Esophagus squamous epithelium (tissue), 5 donors: ENCODE measurements at regions not wholly inside any gene's neighbourhood (a gene's known extent, or its start where the extent isn't known, plus 50 kb on each side); places are given as distances from the start of the nearest gene placed in this dataset.

Experiments used
- DNase-seq: peaks from one replicate; lab custom pipeline; 2025; lab: John Stamatoyannopoulos, UW
- H3K27ac ChIP-seq, 4 donors: fragments of 200-600 bp; sonication (generic); one replicate each; pipeline ENCODE4 v1.5.1; 2016 to 2019; ENCODE audit warnings: mild to moderate bottlenecking in 1 of 4
- H3K27me3 ChIP-seq, 4 donors: fragments of 200-600 bp; sonication (generic); 1 replicate in 3 of 4; 2 replicates in 1 of 4; pipeline versions ENCODE4 v1.5.1 to v1.6.0; 2017 to 2021; ENCODE audit warnings: antibody characterized with exemption in 1 of 4
- H3K36me3 ChIP-seq, 3 donors: fragments of 200-600 bp; sonication (generic); one replicate each; pipeline ENCODE4 v1.5.1; 2016 to 2019
- H3K4me1 ChIP-seq, 3 donors: fragments of 200-600 bp; sonication (generic); one replicate each; pipeline ENCODE4 v1.5.1; 2017 to 2019
- H3K4me3 ChIP-seq, 4 donors: fragments of 200-600 bp; sonication (generic); 1 replicate in 3 of 4; 2 replicates in 1 of 4; pipeline ENCODE4 v1.5.1; 2016 to 2019; ENCODE audit warnings: mild to moderate bottlenecking in 2 of 4, moderate library complexity in 1 of 4
- H3K9me3 ChIP-seq, 3 donors: fragments of 200-600 bp; sonication (generic); one replicate each; pipeline ENCODE4 v1.5.1; 2016 to 2019
- POLR2A ChIP-seq, 4 donors: fragments of 450-650 bp; IDR thresholded peaks; one replicate each; pipeline ENCODE4 v1.6.1; 2017; ENCODE audit warnings: antibody characterized with exemption in 4 of 4, mild to moderate bottlenecking in 4 of 4, moderate library complexity in 3 of 4
- WGBS, 2 donors: methylation state at CpG; one replicate each; pipeline ENCODE4 v1.1.5; 2018; 5-methylcytosine and 5-hydroxymethylcytosine counted together
- intact Hi-C: fragments of 100-400 bp; cut with DNase I; formaldehyde crosslinking; loops from one replicate; pipeline ENCODE4 v1.15.0; 2022
- TF ChIP-seq, protein P1 (sequence below), 6 experiments: fragments of 450-650 bp in 4 of 6; fragments of 200-600 bp in 2 of 6; sonication (generic) in 2 of 6; IDR thresholded peaks; one replicate each; pipeline ENCODE4 v1.5.1; 2016 to 2019; ENCODE audit warnings: antibody characterized with exemption in 6 of 6, mild to moderate bottlenecking in 4 of 6, moderate library complexity in 4 of 6
- donor health status: DM: yes; HTN: yes; CAD: no.

- DNase-seq, result no peak
- no peaks in the 10 kb centered on the region for H3K36me3 ChIP-seq
- TF ChIP-seq POLR2A (IDR thresholded peaks at IDR 0.05), result no peak
- TF ChIP-seq, protein P1, sequence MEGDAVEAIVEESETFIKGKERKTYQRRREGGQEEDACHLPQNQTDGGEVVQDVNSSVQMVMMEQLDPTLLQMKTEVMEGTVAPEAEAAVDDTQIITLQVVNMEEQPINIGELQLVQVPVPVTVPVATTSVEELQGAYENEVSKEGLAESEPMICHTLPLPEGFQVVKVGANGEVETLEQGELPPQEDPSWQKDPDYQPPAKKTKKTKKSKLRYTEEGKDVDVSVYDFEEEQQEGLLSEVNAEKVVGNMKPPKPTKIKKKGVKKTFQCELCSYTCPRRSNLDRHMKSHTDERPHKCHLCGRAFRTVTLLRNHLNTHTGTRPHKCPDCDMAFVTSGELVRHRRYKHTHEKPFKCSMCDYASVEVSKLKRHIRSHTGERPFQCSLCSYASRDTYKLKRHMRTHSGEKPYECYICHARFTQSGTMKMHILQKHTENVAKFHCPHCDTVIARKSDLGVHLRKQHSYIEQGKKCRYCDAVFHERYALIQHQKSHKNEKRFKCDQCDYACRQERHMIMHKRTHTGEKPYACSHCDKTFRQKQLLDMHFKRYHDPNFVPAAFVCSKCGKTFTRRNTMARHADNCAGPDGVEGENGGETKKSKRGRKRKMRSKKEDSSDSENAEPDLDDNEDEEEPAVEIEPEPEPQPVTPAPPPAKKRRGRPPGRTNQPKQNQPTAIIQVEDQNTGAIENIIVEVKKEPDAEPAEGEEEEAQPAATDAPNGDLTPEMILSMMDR (IDR thresholded peaks at IDR 0.05), result no peak
- no peak overlapping the region for H3K27ac ChIP-seq
- no peaks in the 10 kb centered on the region for H3K9me3 ChIP-seq
- intact Hi-C loops, result no loop called here
- H3K27me3 ChIP-seq, result peaks cover 0 to 5% (median 0%) of the 10 kb centered on the region in 4 donors
- 51 to 68% methylated on average over 11 to 12 of the region's 12 CpGs for whole genome bisulfite sequencing, 2 donors
- no peaks in the 10 kb centered on the region for H3K4me1 ChIP-seq
- no peak overlapping the region for H3K4me3 ChIP-seq
These were observed 149.6 kb downstream of the LINC00237 start for GRCh38 chr20:20956513-20956931.

DNA sequence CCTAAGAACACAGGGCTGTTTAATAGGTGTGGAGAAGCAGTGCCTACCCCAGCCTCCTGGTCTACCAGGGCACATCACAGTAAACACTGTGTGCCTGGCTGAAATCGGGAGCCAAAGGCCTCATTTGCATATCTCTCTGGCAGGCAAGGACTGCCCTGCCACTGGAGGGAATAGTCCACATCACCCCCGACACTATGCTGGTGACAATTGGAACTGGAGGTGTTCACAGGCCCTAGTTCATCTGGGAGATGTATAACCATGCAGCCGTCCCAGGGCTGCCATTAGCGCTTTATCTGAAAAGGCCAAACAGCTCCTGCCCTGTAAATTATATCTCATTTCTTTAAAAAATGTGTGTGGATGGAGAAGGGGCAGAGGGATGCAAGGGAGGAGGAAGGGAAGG, 150.3 kb downstream of the LINC00237 start:
- intact Hi-C loops, result no loop called here
- 53 to 78% methylated on average over 2 to 3 of the region's 4 CpGs for WGBS, 2 donors
- DNase-seq, result no peak
- no peaks in the 10 kb centered on the region for H3K9me3 ChIP-seq
- H3K36me3 ChIP-seq, result no peaks in the 10 kb centered on the region
- no peaks in the 10 kb centered on the region for H3K4me1 ChIP-seq
- no peak for TF ChIP-seq POLR2A (IDR thresholded peaks at IDR 0.05)
- TF ChIP-seq, protein P1 (IDR thresholded peaks at IDR 0.05), result no peak
- H3K27me3 ChIP-seq, result peaks cover 0 to 5% (median 0%) of the 10 kb centered on the region in 4 donors
- H3K4me3 ChIP-seq, result no peak overlapping the region
- no peak overlapping the region for H3K27ac ChIP-seq

GRCh38 chr20:20953738-20954618, 152.2 kb downstream of the LINC00237 start:
- DNase-seq, result no peak
- Histone ChIP-seq H3K27ac (no peak overlapping the region), H3K9me3 (no peaks in the 10 kb centered on the region), H3K27me3 (peaks cover 0 to 5% (median 0%) of the 10 kb centered on the region in 4 donors), H3K36me3 (no peaks in the 10 kb centered on the region), H3K4me1 (no peaks in the 10 kb centered on the region), H3K4me3 (no peak overlapping the region)
- WGBS, 2 donors, result 55 to 60% methylated on average over 8 to 11 of the region's 11 CpGs
- intact Hi-C loops, result no loop called here
- TF ChIP-seq POLR2A (IDR thresholded peaks at IDR 0.05), result no peak
- TF ChIP-seq, protein P1 (IDR thresholded peaks at IDR 0.05), result no peak

DNA sequence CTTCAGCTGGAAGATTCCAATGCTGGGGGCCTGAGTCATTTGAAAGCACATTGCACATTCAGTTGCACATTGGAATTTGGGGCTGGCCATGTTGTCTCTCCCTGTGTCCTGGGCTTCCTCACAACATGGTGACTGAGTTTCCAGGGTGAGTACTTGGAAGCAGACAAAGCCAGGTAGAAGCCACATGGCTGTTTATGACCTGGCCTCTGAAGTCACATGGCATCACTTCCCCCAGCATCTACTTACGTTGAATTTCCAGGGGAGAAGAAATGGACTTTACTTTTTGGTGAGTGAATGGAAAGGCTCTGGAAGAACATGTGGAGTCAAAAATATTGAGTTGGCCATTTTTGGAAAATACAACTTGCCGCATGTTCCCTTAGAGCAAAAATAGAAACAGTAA, 155.5 kb downstream of the LINC00237 start:
- Histone ChIP-seq H3K27me3 (no peaks in the 10 kb centered on the region), H3K27ac (no peak overlapping the region), H3K36me3 (no peaks in the 10 kb centered on the region), H3K4me1 (no peaks in the 10 kb centered on the region), H3K9me3 (peaks cover 0 to 7% (median 0%) of the 10 kb centered on the region in 3 donors), H3K4me3 (no peak overlapping the region)
- DNase-seq, result no peak
- TF ChIP-seq POLR2A (IDR thresholded peaks at IDR 0.05), result no peak
- TF ChIP-seq, protein P1 (IDR thresholded peaks at IDR 0.05), result no peak
- WGBS, 2 donors, result 59 to 78% methylated on average over 2 of the region's 2 CpGs
- intact Hi-C loops, result no loop called here

- DNase-seq, result no peak
- WGBS, 2 donors, result 75 to 76% methylated on average over 3 of the region's 3 CpGs
- intact Hi-C loops, result no loop called here
- Histone ChIP-seq H3K4me1 (no peaks in the 10 kb centered on the region), H3K9me3 (peaks cover 0 to 9% (median 0%) of the 10 kb centered on the region in 3 donors), H3K27ac (no peak overlapping the region), H3K4me3 (no peak overlapping the region), H3K27me3 (no peaks in the 10 kb centered on the region), H3K36me3 (no peaks in the 10 kb centered on the region)
- TF ChIP-seq, protein P1 (IDR thresholded peaks at IDR 0.05), result no peak
- no peak for TF ChIP-seq POLR2A (IDR thresholded peaks at IDR 0.05)
These were observed 159.9 kb downstream of the LINC00237 start for GRCh38 chr20:20946122-20946759.
